HG02970 (cell line): ENCODE measurements at regions not wholly inside any gene's neighbourhood (a gene's known extent, or its start where the extent isn't known, plus 50 kb on each side); places are given as distances from the start of the nearest gene placed in this dataset.

ENCODE experiments used
- ATAC-seq: cut with Tn5 transposase; IDR thresholded peaks from one replicate; pipeline ENCODE4 v1.9.1; 2021; ENCODE audit warnings: mild to moderate bottlenecking, moderate library complexity, moderate number of reproducible peaks; ENCODE audit not compliant: unreplicated experiment, low FRiP score

DNA sequence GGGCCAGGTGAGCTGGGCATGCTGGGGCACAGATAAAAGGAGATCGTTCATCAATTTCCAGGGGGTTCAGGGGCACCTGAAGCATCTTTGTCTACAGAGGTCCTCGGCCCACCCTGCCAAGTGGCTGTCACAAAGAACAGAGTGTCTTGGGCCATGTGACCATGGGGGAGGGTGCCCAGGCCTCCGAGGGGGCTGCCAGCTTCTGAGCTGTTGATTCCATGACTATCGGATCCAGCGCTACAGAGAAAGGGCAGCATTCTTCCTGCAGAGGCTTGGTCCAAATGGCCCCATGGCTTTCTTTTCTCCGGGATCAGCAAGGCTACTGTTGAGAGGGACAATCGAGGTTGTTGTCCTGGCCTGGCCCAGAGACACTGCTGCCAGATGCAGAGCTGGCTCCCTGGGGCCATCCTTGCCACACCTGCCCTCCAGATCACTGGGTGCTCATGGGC, 289.2 kb downstream of the ZSWIM6 start:
- no peak for ATAC-seq

DNA sequence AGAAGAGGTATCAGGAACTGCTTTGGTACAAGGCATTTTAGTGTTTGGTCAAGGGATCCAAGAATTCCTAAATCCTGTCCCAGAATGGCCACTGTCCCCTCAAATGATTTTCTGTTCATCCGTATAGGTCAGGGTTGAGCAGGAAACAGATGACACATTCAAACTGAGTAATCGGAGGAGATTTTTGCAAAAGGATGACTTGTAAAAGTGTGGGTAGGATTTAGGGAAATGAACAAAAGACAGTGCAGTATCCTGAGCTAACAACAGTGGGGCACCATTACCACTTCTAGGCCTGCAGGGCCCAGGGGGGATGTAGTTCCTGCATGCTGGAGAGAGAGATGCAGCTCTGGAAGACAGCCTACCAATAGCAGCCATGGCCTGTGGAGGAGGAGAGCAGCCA, 290.1 kb downstream of the ZSWIM6 start:
- ATAC-seq, result no peak

DNA sequence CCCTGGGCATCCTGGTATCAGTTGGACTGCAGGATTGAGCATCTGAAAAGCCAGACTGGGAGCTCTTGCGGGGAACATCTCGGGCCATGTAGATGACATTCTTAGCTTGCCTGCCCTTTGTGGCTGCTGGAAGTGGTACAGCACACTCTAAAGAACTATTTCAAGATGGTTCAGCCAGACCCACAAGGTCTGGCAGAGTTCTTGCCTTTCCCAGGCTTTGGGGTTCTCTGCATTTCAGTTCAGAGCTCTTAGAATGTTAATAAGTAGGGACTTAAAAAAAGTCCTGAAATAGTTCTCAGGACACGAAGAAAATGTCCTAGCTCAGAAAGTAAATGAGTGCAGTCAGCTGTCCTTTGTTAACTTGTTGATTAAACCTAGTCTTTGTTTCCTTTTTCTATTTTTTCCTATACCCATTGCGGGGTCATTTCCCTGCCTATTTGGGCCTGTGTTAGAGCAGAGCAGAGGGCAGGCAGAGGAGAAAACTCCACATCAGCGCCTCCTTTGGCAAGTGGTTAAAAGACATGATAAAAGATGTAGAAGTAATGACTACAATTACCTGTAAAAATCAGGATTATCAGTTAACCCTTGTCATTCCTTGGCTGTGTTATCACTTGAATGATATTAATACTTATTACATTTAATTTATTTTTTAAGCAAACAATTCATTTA, 291.5 kb downstream of the ZSWIM6 start:
- no peak for ATAC-seq

DNA sequence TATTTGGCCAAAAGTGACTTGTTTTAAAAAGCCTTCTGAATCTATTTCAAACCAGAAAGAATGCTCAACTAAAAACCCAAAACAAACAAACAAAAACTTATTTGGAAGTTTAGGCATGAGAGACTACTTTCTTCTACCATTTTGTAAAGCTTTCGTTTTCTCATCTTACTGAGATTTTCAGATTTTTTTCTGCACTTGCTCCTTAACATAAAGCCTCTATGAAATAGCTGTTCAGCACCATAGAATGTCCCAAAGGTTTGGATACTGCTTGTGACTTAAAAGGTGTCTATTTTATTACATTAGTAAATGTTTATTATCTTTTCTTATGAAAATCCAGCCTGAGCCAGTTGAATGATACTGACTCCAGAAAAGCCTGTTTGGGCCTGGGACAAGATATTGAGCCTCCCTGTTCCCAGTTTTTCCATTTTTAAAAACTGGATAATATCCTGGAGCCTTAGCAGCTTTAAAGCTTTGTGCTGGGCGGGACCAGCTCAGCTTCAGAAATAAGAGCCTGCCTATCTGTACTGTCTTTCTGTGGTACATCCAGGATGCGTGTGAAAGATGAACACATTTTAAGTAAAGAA, 292.6 kb downstream of the ZSWIM6 start:
- no peak for ATAC-seq

DNA sequence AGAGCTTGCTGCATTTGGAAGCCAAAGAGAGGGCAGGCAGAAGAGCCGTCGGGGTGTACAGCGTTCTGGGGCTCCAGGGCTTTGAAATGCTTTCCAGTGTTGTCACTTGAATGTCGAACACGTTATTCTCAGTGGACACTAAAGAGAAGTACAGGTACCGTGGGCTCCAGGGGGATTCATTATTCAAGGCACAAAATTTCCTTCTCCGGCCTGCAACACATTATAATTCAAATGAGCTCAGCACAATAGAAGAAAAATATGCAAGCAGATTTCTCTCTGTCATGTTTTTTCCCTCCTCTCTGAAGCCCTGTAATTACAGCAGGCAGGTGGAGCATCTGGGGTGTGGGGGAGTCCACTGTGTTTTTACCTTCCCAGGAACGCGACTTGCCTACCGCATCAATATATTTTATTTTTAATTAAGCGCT, 293.1 kb downstream of the ZSWIM6 start:
- ATAC-seq, result no peak

DNA sequence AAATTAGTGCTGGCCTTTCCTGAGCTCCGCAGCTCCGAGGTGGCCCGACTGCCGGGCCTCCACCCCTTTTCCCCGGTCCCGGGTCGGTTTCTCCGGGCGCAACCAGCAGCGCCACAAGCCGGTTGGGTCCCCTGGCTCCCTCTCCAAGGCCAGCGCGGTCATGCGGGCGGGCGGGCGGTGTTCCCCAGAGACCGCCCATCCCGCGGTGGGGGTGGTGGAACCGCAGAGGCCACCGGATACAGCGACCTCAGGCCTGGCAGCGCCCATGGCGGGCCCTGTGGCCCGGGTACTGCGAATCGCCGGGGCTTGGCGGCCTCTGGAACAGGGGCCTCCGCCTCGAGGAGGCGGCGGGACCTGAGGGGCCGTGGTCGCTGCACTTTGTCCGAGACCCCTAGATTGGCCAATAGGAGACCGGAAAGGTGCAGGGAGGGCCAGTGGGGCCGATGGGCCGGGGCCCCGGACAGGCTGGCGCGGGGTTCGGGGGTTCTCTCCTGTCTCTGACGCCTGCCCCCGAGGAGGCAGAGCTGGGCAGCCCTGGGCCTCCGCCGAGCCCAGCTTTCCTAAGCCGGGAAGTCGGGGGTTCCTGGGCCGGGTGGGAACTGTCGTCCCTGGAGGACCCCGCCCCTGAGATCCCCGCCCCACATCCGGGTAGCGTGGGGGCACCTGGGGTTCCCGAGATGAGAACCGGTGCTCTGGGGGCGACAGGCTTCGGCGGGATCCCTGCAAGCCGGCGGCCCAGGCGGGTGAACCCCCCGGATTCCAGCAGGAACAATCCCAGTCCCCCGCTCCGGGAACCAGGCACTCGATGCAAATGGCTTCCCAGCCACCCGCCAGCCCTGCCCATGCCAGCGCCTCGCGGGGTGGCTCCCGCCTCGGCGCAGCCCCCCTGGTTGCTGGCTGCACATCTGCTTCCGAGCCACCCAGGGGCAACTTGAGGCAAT, 293.9 kb downstream of the ZSWIM6 start:
- no peak for ATAC-seq

DNA sequence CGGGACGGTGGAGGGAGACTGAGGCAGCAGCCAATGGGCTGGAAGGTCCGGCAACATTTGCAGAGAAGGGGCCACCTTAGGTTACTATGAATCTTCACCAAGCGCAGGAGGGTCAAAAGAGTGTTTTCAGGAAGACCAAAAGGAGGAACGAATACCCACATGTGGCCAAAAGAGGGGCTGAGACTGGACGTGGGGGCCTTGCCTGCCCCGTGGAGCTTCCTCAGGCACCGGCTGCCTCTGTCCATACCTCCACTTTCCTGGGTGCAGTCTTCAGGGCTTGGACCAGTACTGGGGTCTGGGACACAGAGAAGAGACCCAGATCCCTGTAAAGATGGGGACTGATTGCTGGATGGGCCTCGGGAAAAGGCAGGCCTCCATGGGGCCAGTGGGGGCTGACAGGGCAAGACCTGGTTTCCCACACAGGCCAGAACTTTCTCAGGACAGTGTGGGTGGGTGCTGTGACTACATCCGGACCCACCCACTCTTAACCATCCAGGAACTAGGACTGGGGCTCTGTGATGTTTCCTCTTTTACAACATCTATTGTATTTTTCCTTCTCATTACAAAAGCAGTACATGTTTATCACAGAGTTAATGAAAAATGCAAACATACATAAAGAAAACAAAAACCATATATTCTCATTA, 294.7 kb downstream of the ZSWIM6 start:
- ATAC-seq, result no peak

DNA sequence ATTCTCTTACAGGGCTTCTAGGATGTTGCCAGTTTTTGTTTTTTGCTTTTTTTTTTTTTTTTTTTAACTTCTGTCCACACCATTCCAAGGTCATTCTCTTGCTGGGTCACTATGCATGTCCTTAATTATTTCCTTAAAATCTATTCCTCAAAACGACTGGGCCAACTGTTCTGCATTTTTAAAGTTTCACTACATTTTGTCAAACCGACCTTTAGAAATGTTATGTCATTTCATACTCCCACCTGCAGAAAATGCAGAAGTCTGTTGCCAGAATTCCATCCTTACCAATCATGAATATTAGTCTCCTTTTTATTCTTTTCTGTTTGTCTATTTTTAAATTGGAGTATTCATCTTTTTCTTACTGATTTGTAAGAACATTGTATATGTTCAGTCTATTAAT, 295.5 kb downstream of the ZSWIM6 start:
- ATAC-seq, result no peak

DNA sequence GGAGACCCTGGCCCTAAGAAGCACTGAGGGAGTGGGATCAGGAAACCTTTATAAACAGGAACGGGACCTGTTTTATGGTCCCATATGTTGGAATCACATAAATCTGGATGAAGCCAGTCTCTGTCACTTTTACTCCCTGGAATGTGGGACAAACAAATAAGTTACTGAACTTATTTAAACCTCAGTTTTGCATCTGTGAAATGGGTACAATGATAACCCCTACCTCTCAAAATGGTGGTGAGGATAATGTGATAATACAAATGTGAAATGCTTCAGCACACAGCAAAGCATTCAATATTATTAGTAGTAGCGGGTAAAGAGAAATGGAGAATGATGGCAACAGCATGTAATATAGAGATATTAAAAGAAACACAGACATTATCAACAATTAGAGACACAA, 298.9 kb downstream of the ZSWIM6 start:
- no peak for ATAC-seq

DNA sequence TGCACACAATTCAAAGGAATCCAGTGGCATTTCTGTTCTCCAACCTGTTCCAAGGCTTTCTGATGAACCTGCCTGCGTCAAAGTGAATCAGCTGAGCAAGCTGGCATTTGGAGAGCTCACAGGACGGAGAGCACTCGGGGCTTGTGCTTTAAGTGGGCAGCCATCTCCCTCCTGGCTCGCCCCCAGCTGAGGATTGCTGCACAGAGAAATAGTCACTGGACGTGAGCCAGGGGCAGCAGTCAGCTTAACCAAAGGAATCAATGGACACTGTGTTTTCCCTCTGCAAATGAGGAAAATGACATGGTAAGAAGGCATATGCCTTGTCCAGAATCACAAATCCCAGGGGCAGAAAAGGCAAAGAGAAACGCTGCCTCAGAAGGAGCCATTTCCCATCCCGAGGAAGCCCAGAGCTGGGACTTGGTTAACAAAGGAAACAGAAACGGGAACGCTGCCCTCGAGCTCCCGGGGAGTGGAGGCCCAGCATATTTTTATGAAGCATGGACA, 299.4 kb downstream of the ZSWIM6 start:
- ATAC-seq, result no peak

DNA sequence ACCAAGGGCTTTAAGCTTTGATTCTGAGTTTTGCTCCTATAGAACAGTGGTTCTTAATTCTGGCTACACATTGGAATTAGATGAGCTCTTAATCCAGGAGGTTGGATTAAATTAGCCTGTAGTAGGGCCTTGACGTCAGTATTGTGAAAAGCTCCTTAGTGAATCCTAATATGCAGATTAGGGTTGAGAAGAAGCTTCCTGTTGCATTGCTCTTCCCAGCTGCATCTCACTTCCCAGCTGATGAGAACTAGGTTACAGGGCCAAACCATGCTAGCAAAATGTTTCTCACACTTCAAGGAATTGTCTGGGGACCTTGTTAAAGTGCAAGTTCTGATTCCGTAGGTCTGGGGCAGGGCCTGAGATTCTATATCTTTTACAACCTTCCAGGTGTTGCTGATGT, 300.0 kb downstream of the ZSWIM6 start:
- ATAC-seq, result no peak

DNA sequence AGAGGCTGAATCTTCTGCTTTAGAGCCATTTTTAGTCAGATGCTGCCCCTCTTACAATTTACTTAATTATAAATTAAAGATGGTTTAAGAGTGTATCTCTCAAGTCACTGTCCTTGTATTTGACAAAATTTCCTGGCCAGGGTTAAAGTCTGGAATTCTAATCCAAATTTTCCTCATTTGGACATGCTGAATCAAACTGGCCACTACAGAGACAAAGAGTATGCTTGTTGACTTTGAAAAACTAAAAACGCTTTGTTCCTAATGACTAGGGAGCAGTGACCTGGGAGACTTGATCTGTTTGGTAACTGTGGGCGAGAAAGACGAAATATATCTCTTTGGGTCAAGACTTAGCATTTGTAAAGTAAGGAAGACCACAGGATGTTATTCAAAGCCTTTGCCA, 303.2 kb downstream of the ZSWIM6 start:
- ATAC-seq, result no peak

DNA sequence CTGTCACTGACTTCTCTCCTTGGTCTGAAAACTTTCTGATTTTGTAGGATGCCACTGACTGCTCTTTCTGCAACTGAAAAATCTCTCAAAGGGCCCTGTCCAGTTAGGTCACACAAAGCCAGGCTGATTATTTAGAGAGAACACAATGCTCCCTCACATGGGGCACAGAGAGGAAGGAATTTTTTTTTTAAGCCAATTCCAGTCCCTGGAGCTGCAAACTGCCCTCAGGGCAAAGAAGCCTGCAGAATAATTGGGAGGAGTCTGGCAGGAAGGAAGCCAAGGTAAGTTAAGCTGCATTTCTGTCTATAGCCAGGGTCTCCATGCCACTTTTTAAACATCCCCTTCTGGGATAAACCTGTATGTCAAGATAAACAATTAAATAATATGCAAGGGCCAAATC, 305.5 kb downstream of the ZSWIM6 start:
- ATAC-seq, result no peak

DNA sequence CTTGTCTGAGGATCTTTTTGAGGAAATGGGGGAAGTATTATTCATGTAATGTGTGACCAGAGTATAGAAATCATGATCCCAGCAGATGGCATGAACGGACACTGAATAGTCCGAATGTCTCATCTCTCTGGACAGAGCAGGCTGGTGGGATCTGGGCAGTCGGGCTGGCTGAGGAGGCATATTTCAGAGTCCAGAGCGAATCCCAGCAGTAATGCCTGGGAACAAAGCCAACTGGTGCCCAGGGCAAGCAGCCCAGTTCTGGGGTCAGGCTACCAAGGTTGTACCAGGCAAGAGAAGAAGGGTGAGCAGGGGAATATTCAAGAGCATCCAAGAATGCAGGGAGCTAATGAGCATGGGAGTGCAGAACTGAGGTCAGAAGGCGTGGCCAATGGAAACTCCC, 306.4 kb downstream of the ZSWIM6 start:
- ATAC-seq, result no peak

DNA sequence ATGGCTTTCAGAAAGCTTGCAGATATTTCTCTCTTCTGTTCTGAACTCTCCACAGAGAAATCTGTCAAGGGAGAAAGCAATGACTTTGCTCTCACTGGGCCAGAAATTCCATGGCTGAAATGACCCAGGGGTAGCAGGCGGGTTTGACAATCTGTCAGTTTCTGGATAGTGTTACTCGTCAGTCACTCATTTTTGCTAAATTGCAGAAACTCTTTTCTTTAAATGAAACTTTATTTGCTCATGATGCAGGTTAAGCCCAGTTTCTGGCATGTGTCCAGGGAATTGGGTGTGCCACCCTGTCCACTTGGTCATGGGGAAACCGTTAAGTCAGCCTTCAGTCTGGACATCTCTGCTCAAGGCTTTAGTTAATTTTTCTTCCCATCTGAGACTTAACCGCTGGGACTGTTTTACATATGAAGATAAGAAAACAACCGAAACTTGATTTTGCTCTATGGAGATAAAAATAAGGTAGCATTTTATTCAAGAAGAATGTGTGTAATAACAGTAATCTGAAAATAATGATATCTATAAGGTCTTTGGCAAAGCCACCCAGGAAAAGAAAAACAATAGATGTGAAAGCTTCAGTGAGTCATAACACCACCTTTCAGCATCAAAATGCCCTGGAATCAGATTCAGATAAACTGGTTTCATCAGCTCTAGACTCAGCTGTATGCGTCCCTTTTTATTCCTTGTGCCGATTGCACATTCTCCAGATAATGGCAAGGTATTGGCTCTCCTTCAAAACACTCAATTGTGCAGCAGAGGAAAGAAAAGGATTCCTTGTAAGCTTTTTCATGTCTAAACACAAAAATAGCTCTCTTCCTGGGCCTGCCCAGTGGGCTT, 308.3 kb downstream of the ZSWIM6 start:
- no peak for ATAC-seq

DNA sequence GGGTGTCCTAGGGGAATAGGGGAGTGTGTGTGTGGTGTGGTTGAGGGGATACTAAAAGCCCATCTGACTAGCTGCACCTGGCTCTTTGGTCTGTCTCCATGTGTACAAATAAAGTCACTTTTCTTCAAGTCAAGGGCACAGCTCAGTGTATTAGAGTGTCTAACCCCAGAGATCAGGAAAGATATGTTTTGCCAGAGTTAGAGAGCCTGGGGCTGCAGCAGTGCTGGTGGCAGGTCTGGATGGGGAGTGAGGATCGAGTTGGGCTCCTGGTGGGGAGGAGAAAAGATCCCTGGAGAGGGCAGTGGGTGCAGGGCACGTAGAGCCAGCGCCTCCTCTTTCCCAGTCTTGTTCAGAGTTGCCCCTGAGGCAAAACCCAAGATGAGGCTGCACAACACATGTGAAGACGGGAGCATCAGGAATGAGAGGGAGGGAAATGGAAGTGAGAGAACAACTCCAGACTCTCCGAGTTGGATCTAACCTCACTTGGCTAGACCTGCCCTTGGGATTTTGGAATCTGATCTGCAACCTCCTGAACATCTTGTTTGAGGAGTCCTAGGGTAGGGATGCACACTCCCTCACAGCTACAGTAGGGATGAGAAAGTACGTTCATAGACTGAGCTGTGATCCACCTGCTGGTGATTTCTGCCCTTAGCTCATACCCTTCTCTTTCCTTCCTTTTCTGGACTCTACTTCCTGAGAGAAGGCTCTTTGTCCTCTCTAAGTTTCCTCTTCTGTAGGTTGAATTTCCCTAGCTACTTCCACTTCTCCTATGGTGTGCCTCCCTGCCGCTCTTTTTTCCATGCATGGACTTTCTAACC, 309.9 kb downstream of the ZSWIM6 start:
- no peak for ATAC-seq

DNA sequence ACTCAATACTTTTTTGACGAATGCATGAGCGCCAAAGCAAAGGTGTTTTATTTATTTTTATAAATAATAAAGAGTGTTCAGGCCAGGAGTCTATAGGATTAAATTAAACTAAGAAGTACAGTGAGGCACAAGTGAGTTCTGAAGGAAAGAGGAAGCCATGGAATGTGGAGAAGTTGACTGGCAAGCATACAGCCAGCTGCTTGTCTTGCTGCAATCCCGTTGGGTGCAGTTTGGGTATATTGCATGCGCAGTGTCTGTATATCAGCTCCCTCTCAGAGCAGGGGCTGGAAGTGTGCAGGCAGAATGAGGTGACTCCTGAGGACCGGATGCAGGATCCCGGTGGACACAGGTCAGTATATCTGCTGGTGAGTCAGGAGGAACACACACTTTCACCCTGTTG, 315.6 kb downstream of the ZSWIM6 start:
- ATAC-seq, result no peak

DNA sequence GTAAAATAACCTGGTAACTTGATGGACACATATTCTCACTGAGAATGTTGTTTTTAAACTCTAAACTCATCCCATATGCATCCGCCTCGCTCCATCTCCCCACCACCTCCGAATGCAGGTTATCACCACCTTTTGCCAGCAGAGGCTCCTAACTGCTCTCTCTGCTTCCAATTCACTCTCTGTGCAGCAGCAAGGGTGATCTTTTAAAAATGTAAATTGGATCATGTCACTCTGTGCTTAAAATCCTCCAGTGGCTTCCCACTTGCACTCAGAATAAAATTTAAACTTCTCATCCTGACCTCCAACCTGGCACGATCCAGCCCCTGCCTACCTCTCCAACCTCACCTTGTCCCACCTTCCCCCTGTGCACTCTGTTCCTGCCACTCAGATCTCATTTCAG, 317.2 kb downstream of the ZSWIM6 start:
- ATAC-seq, result no peak

DNA sequence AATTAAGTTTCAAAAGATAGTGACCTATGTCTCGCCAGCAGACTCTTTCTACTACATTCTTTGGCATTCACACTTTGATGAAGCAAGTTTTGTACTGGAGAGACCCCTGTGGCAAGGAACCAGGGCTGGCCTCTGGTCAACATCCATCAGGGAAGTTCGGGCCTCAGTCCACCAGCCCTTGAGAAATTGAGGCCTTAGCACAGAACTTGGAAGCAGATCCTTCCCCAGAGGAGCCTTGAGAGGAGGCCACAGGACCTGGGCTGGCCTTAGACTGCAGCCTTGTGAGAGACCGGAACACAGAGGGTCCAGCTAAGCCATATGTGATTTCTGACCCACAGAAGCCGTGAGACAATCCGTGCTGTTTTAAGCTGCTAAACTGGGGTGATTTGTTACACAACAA, 317.9 kb downstream of the ZSWIM6 start:
- ATAC-seq, result no peak
